Osteoblast (primary cell): ENCODE measurements at regions not wholly inside any gene's neighbourhood (a gene's known extent, or its start where the extent isn't known, plus 50 kb on each side); places are given as distances from the start of the nearest gene placed in this dataset.

Source experiments
- DNase-seq: peaks from one replicate; pipeline ENCODE4 v3.0.0; 2011; ENCODE audit warnings: low spot score, mixed read lengths; ENCODE audit not compliant: insufficient read length; ENCODE audit errors: missing footprints
- H2AFZ ChIP-seq: 2 replicates; pipeline ENCODE4 v1.6.0; 2011; ENCODE audit warnings: mild to moderate bottlenecking, low read length
- H3K27ac ChIP-seq: 2 replicates; pipeline ENCODE4 v1.5.1; 2011; ENCODE audit warnings: mild to moderate bottlenecking, low read depth, low read length, moderate library complexity
- H3K27me3 ChIP-seq: 2 replicates; pipeline ENCODE4 v1.6.0; 2012; ENCODE audit warnings: mild to moderate bottlenecking, control low read depth, inconsistent platforms, low read length, moderate library complexity; ENCODE audit not compliant: insufficient read depth
- H3K36me3 ChIP-seq: 2 replicates; pipeline ENCODE4 v1.5.1; 2011; ENCODE audit warnings: mild to moderate bottlenecking, low read length, control low read depth, moderate library complexity; ENCODE audit not compliant: insufficient read depth
- H3K4me1 ChIP-seq: 2 replicates; pipeline ENCODE4 v1.5.1; 2011; ENCODE audit warnings: mild to moderate bottlenecking, low read length, control low read depth, moderate library complexity; ENCODE audit not compliant: insufficient read depth
- H3K4me2 ChIP-seq: 2 replicates; pipeline ENCODE4 v1.6.0; 2011; ENCODE audit warnings: mild to moderate bottlenecking, low read length; ENCODE audit not compliant: insufficient read depth
- H3K4me3 ChIP-seq: fragments of 200-600 bp; sonication (generic); 3 replicates; pipeline ENCODE4 v1.5.1; 2012; ENCODE audit warnings: mild to moderate bottlenecking, low read length, inconsistent platforms; ENCODE audit not compliant: insufficient read depth
- H3K79me2 ChIP-seq: 2 replicates; pipeline ENCODE4 v1.6.0; 2012; ENCODE audit warnings: mild to moderate bottlenecking, low read length, control low read depth, inconsistent platforms; ENCODE audit not compliant: insufficient read depth
- H3K9me3 ChIP-seq: 2 replicates; pipeline ENCODE4 v1.5.1; 2011; ENCODE audit warnings: low read depth, low read length, control low read depth
- H4K20me1 ChIP-seq: 2 replicates; pipeline ENCODE4 v1.6.0; 2012; ENCODE audit warnings: mild to moderate bottlenecking, low read length, control low read depth; ENCODE audit not compliant: insufficient read depth
- CTCF ChIP-seq: IDR thresholded peaks from 2 replicates; pipeline ENCODE4 v1.5.1; 2011; ENCODE audit warnings: mild to moderate bottlenecking, low read depth, low read length, moderate library complexity; ENCODE audit errors: extremely low read depth

DNA sequence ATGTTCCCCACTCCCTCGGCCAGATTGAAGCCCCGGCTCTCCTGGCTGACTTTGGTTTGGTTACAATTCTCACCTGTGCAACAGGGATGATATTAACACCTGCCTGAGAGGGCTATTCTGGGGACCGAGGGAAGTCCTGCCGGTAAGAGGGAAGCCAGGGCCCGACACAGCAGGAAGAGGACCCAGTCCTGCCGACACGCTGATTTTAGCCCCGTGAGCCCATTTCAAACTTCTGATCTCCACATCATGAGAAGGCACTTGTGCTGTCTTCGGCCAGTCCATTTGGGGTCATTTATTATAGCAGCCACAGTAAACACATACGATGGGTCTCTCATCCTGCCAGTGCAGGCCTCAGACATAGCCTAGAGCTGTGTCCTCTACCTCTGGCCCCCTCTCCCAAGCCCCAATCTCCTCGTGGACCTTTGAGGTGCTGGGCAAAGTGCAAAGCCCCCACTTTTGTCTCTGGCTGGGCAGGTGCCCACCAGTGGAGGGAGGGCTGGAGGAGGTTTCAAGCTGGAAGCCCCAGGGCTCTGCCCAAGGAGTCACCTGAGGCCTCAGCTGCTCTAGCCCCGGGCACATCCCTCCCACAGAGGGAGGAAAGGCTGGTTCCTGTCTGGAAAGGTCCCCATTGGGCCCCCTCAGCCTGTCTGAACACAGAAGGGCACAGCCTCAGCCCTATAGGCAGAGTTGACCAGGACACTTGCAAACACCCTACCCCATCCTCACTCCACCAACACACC is 59.1 kb upstream of the FGF3 start:
- Histone ChIP-seq H3K4me1 (no peaks in the 10 kb centered on the region), H3K79me2 (no peaks in the 10 kb centered on the region), H3K9me3 (peaks cover 3% of the 10 kb centered on the region), H3K27ac (no peak overlapping the region), H2AFZ (no peak overlapping the region), H3K4me2 (no peak overlapping the region), H3K4me3 (no peak overlapping the region), H3K36me3 (no peaks in the 10 kb centered on the region), H3K27me3 (peaks cover 42% of the 10 kb centered on the region), H4K20me1 (no peaks in the 10 kb centered on the region)
- TF ChIP-seq CTCF, result no peak
- DNase-seq, result no peak

DNA sequence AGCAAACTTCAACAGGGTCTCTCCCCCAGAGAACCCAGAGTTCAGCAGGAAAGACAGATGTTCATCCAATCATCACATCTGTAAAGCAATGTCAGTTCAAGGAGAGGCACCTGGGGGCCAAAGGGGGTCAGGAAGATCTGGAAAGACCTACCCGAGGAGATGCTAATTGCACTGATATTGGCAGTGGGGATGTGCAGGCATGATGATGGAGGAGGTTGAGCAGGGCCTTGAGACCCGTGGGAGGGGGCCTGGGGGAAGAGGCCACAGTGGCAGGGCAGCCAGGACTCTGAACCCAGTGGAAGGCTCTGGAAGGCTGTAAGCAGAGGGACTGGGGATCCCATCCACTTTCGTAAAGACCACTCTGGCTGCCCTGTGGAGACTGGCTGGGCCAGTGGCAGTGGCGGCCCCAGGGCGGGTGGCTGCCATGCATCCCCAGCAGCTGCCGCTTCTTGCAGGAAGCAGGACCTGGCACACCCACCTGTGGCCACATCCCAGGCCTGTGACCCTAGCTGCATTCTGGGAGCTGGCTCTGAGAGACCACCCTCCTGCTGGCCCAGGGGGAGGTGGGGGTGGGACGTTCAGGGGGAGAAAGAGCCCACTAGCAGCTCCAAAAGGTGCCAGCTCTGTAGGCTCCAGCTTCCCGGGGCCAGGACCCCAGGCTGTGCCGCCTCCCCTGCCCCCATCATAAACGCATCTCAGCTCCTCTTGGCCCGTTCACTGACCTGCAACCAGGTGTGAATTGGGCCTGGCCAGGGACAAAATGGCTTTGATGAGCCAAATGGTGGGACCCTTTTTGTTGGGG is 59.9 kb upstream of the FGF3 start:
- Histone ChIP-seq H3K4me1 (no peaks in the 10 kb centered on the region), H3K27me3 (peaks cover 34% of the 10 kb centered on the region), H3K79me2 (no peaks in the 10 kb centered on the region), H3K36me3 (no peaks in the 10 kb centered on the region), H4K20me1 (no peaks in the 10 kb centered on the region), H3K4me2 (no peak overlapping the region), H3K27ac (no peak overlapping the region), H3K9me3 (peaks cover 3% of the 10 kb centered on the region), H2AFZ (no peak overlapping the region), H3K4me3 (no peak overlapping the region)
- no peak for TF ChIP-seq CTCF
- no peak for DNase-seq

DNA sequence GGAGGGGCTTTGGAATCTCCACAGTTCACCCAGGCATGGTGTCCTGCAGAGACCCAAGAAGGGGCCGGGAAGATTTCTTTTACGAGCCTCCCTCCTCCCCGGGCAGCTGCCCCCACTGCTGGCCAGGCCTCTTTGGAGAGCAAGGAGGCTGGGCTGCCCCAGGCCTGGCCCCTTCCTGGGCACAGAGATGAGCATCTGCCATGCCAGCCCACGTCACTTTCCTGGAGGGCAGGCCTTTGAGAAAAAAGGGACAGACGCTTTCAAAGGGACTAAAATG is 60.5 kb upstream of the FGF3 start:
- Histone ChIP-seq H3K27me3 (peaks cover 29% of the 10 kb centered on the region), H3K36me3 (no peaks in the 10 kb centered on the region), H3K4me3 (no peak overlapping the region), H2AFZ (no peak overlapping the region), H3K4me2 (no peak overlapping the region), H3K27ac (no peak overlapping the region), H3K4me1 (no peaks in the 10 kb centered on the region), H3K79me2 (no peaks in the 10 kb centered on the region), H4K20me1 (no peaks in the 10 kb centered on the region), H3K9me3 (peaks cover 3% of the 10 kb centered on the region)
- no peak for DNase-seq
- no peak for TF ChIP-seq CTCF

DNA sequence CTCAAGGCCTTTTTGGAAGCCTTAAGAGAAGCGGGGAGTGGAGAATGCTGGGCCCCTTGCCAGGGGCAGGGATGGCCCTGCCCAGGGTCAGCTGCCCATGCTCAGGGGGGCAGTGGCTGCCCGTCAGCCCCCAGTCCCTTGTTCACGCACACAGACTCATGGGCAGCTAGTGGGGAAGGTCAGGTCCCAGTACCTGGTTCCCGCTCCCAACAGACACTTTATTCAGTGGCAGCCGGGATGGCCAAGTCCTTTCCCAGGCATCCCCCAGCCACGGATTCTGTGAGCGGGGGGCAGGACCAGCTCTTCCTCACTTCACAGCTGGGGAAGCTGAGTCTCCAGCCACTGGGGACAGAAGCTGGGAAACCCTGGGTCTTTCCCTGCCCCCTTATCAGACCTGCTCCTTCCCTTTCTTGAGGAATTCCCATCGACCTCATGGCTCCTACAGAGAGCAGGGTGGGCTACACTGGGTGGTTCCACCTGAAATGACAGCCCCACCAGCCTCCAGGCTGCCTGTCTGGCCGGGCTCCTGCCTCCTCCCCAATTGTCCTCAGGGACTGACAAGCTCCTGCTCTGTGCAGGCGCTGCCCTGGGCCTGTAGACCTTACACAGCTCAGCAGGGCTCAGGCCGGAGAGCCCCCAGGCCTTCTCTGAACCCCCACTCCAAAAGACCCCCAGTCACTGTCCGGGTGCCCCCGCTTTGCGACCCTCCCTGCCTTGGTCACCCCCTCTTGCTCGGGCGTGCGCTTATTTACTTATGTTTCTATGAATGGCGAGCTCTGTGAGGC is 61.0 kb upstream of the FGF3 start:
- Histone ChIP-seq H3K9me3 (peaks cover 3% of the 10 kb centered on the region), H3K79me2 (no peaks in the 10 kb centered on the region), H3K27me3 (peaks cover 23% of the 10 kb centered on the region), H3K4me1 (no peaks in the 10 kb centered on the region), H4K20me1 (no peaks in the 10 kb centered on the region), H3K4me3 (no peak overlapping the region), H2AFZ (no peak overlapping the region), H3K4me2 (no peak overlapping the region), H3K27ac (no peak overlapping the region), H3K36me3 (no peaks in the 10 kb centered on the region)
- no peak for TF ChIP-seq CTCF
- no peak for DNase-seq
